ENCODE measurements at regions not wholly inside any gene's neighbourhood (a gene's known extent, or its start where the extent isn't known, plus 50 kb on each side); places are given as distances from the start of the nearest gene placed in this dataset.

GRCh38 chr1:148309940-148310500 lies 157.9 kb upstream of the NBPF11 start:
- TF ChIP-seq FOXP2 (optimal IDR thresholded peaks at IDR 0.05; ENCODE audit: borderline replicate concordance, extremely low read depth, extremely low read length, insufficient read depth) (no peak), TAF1 (IDR thresholded peaks at IDR 0.05; ENCODE audit: borderline replicate concordance, insufficient read depth, low read length) (no peak), REST (IDR thresholded peaks at IDR 0.05; ENCODE audit: insufficient read depth in 1 of 2, low read depth in 2 of 2, low read length in 2 of 2) (no peak), SIN3A (IDR thresholded peaks at IDR 0.05; ENCODE audit: borderline replicate concordance, insufficient read depth, low read length) (no peak), POLR2AphosphoS5 (IDR thresholded peaks at IDR 0.05; ENCODE audit: low read depth, low read length) (no peak)

GRCh38 chr1:148308832-148309458 lies 156.9 kb upstream of the NBPF11 start:
- no peak for TF ChIP-seq FOXP2 (optimal IDR thresholded peaks at IDR 0.05; ENCODE audit: borderline replicate concordance, extremely low read depth, extremely low read length, insufficient read depth)
- no peak for TF ChIP-seq POLR2AphosphoS5 (IDR thresholded peaks at IDR 0.05; ENCODE audit: low read depth, low read length)
- no peak for TF ChIP-seq TAF1 (IDR thresholded peaks at IDR 0.05; ENCODE audit: borderline replicate concordance, insufficient read depth, low read length)
- TF ChIP-seq SIN3A (IDR thresholded peaks at IDR 0.05; ENCODE audit: borderline replicate concordance, insufficient read depth, low read length): no peak
- no peak for TF ChIP-seq REST (IDR thresholded peaks at IDR 0.05; ENCODE audit: insufficient read depth in 1 of 2, low read depth in 2 of 2, low read length in 2 of 2)

GRCh38 chr1:148307583-148308185 lies 155.6 kb upstream of the NBPF11 start:
- TF ChIP-seq POLR2AphosphoS5 (IDR thresholded peaks at IDR 0.05; ENCODE audit: low read depth, low read length) (no peak), REST (IDR thresholded peaks at IDR 0.05; ENCODE audit: insufficient read depth in 1 of 2, low read depth in 2 of 2, low read length in 2 of 2) (no peak), FOXP2 (optimal IDR thresholded peaks at IDR 0.05; ENCODE audit: borderline replicate concordance, extremely low read depth, extremely low read length, insufficient read depth) (no peak), TAF1 (IDR thresholded peaks at IDR 0.05; ENCODE audit: borderline replicate concordance, insufficient read depth, low read length) (no peak), SIN3A (IDR thresholded peaks at IDR 0.05; ENCODE audit: borderline replicate concordance, insufficient read depth, low read length) (no peak)

GRCh38 chr1:148296511-148296910 lies 144.4 kb upstream of the NBPF11 start:
- TF ChIP-seq REST (IDR thresholded peaks at IDR 0.05; ENCODE audit: insufficient read depth in 1 of 2, low read depth in 2 of 2, low read length in 2 of 2) (no peak), POLR2AphosphoS5 (IDR thresholded peaks at IDR 0.05; ENCODE audit: low read depth, low read length) (no peak), TAF1 (IDR thresholded peaks at IDR 0.05; ENCODE audit: borderline replicate concordance, insufficient read depth, low read length) (no peak), SIN3A (IDR thresholded peaks at IDR 0.05; ENCODE audit: borderline replicate concordance, insufficient read depth, low read length) (no peak), FOXP2 (optimal IDR thresholded peaks at IDR 0.05; ENCODE audit: borderline replicate concordance, extremely low read depth, extremely low read length, insufficient read depth) (no peak)
